ENCODE measurements at regions not wholly inside any gene's neighbourhood (a gene's known extent, or its start where the extent isn't known, plus 50 kb on each side); places are given as distances from the start of the nearest gene placed in this dataset.
A peak's percentile ranks its signal among the peaks of the same experiment; 100 is the strongest.
"Not testable (repeated sequence)": the region's sequence is repeated elsewhere in the genome, so short reads cannot be mapped to it uniquely, and the experiment has no call there.

- no peak for DNase-seq
Observed at GRCh38 chr6:147983581-147984366, 358.9 kb upstream of the SASH1 start.

GRCh38 chr6:147986846-147987245 is 355.8 kb upstream of the SASH1 start:
- no peak for DNase-seq

GRCh38 chr6:147990159-147990558 is 352.5 kb upstream of the SASH1 start:
- no peak for DNase-seq

GRCh38 chr6:147991961-147992360 is 350.7 kb upstream of the SASH1 start:
- no peak for DNase-seq

GRCh38 chr6:147999001-147999540 is 343.6 kb upstream of the SASH1 start:
- DNase-seq = no peak

- no peak for DNase-seq
Observed at GRCh38 chr6:148001844-148002642, 340.6 kb upstream of the SASH1 start.

- no peak for DNase-seq
Observed at GRCh38 chr6:148004651-148005050, 338.0 kb upstream of the SASH1 start.

GRCh38 chr6:148005806-148006205 is 336.8 kb upstream of the SASH1 start:
- DNase-seq = no peak

GRCh38 chr6:148010516-148010915 is 332.1 kb upstream of the SASH1 start:
- DNase-seq = not testable (repeated sequence)

GRCh38 chr6:148016013-148016412 is 326.6 kb upstream of the SASH1 start:
- no peak for DNase-seq

- DNase-seq = peak; percentile 92
Observed at GRCh38 chr6:148021165-148021564, 321.5 kb upstream of the SASH1 start.

GRCh38 chr6:148021699-148022098 is 320.9 kb upstream of the SASH1 start:
- peak; percentile 76 for DNase-seq

- not testable (repeated sequence) for DNase-seq
Observed at GRCh38 chr6:148022279-148022678, 320.4 kb upstream of the SASH1 start.

- DNase-seq = no peak
Observed at GRCh38 chr6:148027201-148027600, 315.4 kb upstream of the SASH1 start.

GRCh38 chr6:148035806-148036390 is 306.7 kb upstream of the SASH1 start:
- DNase-seq = no peak

- peak; percentile 2 for DNase-seq
Observed at GRCh38 chr6:148037496-148037895, 305.1 kb upstream of the SASH1 start.

- no peak for DNase-seq
Observed at GRCh38 chr6:148041546-148041945, 301.1 kb upstream of the SASH1 start.

- DNase-seq = no peak
Observed at GRCh38 chr6:148042536-148042935, 300.1 kb upstream of the SASH1 start.

- no peak for DNase-seq
Observed at GRCh38 chr6:148044261-148044751, 298.3 kb upstream of the SASH1 start.

GRCh38 chr6:148044921-148045320 is 297.7 kb upstream of the SASH1 start:
- peak; percentile 8 for DNase-seq

- no peak for DNase-seq
Observed at GRCh38 chr6:148053209-148053608, 289.4 kb upstream of the SASH1 start.

GRCh38 chr6:148053796-148054195 is 288.8 kb upstream of the SASH1 start:
- DNase-seq = no peak

GRCh38 chr6:148054219-148054618 is 288.4 kb upstream of the SASH1 start:
- DNase-seq = no peak

Data from dermis blood vessel endothelial cell (primary cell).